ENCODE measurements at regions not wholly inside any gene's neighbourhood (a gene's known extent, or its start where the extent isn't known, plus 50 kb on each side); places are given as distances from the start of the nearest gene placed in this dataset.

DNA sequence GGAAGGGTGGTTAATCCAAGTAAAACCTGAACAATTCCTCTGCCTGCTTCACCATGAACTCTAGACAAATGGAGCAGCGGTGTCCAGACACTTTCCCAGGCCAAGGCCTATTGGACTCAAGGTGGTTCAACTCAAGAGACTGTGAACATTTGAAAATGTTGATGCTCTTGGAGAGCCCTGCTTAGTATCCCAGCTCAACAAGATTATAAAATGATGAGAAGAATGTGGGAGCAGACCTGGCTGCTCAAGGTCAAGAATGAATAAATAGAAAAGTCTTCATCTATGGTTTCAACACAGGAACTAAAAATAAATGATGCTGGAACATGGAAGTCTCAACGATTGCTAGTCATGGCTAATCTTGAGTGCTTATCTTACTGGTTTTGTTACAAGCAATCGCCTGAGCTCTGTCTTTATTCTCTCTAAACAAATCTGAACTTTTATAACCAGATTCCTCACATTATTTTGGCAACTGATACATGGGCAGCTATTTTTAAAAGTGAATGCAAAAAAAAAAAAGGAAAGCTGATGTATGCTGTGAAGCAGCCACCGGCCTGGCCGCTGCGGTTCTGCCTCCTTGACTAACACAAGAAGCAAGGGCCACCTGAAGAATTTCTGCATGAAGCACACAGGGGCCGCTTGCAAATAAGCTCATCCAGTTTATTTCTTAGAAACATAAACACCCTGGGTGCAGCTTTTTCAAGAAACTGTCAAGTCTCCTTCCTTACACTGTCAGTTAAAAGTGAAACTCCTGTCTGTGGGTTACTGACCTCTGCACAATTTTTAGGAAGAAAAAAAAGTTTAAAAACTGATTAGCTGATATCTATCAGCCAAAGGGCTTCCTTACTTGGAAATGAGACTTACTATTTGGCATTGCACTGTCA lies 120.1 kb upstream of the ARHGEF3 start:
- no peak for DNase-seq

DNA sequence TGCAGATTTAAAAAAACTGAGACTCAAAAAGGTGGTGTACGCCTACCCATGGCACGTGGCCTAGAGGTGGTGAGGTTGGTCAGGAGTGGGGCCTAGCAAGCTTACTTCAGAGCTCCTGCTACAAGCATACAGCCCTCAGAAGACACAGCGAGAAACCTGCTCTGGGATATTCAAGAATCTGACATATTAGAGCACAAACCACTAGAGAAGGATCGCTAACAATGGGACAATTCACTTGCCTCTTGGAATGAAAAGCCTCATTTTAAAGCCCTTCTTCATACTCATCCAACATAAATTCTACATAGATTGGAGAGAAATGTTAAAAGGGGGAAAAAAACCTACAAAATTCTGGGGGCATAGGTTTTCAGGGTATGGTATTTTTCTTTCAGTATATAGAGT lies 118.0 kb upstream of the ARHGEF3 start:
- no peak for DNase-seq

DNA sequence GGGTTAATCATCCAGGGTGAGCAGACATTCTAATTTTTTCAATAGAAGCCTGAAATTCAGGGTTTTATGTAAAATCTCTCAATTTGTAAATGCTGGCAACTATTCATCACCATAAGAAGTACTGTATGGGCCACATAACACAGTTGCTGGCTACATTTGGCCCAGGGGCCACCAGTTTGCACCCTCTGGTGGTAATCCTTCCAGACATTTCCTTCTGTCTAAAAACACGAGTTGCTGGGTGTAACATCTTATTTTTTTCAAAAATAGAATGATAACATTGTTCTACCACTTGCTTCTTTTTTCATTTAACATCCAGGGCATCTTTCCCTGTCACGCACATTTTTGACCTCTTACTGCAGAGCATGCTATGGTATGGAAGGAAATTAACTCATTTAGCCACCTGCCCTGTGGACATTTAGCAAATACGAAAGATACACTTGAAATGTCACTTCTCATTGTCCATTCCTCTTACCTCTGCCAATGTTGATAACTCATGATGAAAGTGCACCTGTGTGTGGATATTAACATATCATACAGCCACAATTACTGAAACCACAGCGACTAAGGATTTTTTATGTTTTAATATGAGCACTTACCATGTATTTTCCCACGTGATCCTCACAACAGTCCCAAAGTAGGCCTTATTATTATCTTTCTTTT lies 117.5 kb upstream of the ARHGEF3 start:
- DNase-seq = no peak

DNA sequence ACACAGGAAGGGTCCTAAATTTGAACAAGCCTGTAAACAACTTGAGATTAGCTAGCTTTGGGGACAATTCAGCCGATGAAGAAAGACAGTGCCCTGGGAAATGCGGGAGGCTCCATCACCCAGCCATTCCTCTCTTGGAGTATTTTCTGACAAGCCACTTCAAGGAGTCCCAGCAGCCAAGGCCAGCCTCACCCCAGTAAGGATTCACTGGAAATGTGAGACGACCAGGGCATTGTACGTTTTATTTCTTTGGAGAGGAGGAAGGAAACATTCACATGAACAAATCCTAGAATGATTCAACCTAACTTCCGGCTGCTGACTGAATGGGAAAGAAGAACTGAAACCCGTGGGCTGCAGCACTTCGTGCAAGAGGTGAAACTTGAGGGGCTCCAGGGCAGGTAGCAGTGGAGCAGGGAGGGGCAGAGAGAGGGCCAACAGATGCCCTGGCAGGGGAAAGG lies 116.4 kb upstream of the ARHGEF3 start:
- DNase-seq = peak; percentile 73

DNA sequence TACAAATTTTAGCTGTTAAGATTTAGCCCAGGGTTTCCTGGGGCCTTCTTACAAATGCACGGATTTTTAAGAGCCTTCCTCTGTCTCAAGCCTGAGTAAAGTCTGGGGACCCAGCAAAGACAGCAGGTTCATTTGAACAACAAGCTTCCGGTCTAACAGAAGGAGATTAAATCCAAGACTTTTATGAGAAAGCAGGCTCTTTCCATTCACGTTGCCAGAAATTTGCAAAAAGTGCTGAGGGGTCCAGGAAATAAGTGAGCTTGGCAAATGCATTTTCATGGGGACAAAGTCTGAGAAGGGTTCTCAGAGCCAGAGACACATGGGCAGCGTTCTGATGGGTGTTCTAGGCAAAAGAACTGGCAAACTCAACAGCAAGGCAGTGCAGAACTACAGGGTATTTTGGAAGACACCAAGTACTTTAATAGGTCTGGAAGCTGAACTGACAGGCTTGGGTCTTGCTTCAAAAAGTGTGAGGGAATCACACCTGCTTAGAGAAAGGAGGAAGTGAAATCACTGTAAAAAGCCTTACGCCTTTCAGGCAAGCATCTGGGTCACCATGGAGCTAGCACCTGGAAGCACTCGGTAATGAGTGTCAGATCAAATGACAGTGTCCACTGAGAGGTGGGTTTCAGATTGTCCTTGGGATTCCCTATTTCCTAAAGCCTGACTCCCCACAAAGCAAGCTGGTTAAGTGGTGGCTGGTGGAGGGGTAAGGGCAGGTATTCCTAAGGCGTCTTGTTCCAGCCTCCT lies 115.8 kb upstream of the ARHGEF3 start:
- DNase-seq = no peak

DNA sequence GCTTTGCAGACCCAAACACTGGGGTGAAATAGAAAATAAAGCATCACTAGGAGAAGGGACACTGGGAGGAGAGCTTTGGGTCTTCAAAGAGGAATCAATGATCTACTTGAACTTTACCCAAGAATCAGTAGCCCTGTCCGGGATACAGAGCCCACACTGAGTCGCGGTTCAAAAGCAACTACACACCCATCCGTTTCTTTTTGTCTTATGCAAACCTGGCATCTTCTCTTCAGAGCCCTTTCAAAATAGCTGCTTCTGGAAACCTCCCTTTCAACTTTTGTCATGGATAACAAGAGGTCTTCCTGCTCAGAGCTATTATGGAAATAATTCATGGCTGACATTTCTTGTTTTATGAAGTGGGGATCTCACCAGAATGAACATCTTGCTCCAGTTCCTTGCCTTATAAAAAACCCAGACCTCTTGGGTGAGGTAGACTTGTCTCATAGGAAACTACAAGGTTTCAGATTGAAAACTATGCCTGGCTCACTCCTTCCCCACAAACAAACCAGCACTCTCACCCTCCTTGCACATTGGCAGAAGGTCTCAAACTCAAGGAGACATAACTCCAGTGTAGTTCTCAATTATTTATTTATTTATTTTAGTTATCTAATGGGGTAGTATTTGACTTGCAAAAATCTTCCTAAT lies 115.1 kb upstream of the ARHGEF3 start:
- peak; percentile 27 for DNase-seq

DNA sequence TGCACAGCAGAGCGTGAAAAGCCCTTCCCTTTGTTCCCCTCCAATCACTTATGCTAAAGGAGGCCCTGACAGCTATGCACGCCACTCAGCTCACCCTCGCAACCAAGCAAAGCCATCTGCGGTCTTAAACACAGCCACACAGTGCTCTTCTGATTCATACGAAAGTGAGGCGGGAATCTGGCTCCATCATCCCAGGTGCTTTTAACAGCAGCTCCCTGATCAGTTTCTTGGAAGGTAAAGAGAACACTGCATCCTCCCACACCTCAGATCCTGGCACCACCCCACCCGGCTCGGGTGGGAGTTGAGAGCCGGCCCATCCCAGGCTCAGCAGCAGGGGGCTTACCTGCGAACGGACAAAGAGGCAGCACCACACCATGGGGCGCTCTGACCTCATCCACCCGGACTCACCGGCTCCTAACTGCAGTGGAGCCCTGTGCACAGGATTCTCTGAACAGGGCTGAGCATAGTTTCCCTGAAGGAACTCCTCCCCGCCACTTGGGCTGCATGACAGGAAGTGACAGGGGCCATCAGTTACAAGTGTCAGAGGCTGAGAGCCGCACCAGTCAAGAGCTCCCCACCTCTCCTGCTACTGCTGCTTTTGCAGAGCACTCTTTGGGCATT lies 114.3 kb upstream of the ARHGEF3 start:
- DNase-seq = peak; percentile 84

DNA sequence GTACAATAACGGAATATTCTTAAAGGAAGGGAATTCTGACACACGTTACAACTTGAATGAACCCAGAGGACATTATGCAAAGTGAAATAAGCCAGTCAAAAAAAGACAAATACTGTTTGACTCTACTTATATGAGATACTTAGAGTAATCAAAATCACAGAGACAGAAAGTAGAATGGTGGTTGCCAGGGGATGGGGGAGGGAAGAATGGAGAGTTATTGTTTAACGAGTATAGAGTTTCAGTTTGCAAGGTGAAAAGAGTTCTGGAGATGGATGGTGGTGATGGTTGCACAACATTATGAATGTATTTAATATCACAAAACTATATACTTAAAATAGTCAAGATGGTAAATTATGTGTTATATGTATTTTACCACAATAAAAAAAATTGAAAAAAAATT lies 112.9 kb upstream of the ARHGEF3 start:
- no peak for DNase-seq

DNA sequence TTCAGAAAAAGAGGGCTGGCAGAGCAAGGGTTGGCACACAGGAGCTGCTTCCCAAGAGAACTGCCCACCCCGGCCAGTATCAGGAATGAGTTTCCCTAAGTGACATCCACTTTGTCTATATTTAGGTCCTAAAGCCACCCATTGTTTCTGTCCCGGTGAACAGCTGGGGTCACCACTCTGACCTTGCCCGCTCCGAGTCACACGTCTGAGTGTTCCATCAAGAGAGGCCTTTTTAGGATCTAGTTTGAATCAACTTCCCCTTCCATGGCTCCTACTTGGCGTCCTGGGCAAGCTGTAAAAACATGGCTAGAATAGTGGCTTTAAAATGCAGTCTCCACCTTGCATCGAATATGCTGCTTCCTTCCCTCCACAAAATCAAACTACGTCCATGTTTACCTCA lies 109.6 kb upstream of the ARHGEF3 start:
- no peak for DNase-seq

DNA sequence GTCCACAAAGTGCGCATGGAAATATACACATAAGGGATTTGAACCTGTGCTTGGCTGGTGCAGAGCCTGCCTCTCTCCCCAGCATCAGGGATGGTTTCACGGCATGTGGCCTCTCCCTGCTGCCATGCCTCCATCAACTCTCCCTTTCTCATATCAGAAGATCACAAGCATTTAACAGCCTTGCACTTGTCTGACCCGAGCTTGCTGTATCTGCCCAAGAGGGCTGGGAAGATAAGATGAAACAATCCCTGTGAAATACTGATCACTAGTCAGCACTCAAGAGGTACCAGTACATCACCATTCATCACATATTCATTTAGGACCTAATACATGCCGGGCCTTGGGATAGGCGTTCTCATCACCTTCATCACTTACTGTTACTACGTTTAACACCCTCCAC lies 107.6 kb upstream of the ARHGEF3 start:
- no peak for DNase-seq

DNA sequence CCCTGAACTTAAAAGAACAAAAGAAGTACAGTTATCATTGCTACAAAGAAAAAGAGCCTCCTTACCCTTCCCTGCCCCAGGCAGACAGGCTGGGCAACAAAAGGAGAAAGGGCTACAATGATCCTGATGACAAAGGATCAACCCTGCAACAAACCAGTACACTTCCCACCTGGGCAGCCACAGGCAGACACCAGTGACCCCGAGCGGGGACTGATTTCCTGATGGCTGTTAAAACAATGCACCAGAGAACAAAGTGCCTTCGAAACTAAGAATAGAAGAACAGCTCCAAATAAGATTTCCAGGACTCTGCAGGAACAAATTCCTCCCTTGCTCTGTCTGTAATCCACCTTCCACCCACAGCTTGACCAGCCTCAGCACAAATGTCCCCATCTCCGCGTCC lies 106.3 kb upstream of the ARHGEF3 start:
- DNase-seq = no peak

DNA sequence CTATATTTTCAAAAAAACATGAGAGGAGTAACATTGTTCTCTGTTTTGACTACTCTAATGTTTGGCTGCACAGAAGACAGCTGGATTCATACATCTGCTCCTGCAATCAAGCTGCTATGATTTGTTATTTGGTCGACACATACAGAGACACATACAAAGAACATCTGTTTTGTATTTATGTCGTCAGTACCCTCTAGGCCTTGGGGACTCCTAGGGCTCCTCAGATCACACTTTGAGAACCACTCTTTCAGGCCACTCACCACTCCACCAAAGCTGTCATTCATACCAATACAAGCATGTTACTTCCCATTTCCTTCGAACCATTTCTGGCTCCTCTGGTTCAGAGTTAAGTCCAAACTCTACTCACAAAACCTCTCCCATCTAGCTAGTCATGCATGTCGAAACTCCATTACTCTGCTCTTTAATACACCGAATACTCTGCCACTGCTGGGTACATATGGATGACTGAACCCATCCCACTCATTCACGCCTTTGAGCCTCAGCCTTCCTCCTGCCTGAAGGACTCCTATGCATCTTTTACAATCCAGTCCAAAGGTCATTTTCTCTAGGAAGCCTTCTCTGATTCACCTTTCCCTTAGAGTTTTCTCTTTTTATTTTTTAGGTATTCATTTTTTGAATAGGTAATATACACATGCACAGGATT lies 102.9 kb upstream of the ARHGEF3 start:
- no peak for DNase-seq

DNA sequence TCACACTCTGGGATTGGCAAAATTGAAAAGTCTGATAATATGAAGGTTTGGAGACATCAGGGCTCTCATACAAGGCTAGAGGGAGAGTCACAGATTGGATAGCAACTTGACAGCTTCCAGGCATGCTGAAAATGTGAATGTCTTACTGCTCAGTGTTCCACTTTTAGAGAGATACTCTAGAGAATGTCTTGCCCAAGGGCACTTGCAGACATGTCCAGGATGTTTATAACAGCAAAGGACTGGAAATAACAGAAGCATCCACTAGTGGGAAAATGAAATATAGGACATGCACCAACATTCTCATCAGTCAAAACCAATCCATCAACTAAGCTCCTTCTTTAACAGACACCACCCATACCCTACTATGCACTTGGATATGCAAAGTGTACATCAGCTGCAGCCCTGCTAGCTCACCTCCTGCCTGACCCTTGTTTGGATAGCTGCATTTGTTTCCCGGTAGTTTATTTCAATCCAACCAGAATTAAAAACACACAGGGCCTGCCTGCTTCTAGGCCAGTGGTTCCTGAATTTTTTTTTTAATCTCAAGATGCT lies 101.6 kb upstream of the ARHGEF3 start:
- DNase-seq = no peak

DNA sequence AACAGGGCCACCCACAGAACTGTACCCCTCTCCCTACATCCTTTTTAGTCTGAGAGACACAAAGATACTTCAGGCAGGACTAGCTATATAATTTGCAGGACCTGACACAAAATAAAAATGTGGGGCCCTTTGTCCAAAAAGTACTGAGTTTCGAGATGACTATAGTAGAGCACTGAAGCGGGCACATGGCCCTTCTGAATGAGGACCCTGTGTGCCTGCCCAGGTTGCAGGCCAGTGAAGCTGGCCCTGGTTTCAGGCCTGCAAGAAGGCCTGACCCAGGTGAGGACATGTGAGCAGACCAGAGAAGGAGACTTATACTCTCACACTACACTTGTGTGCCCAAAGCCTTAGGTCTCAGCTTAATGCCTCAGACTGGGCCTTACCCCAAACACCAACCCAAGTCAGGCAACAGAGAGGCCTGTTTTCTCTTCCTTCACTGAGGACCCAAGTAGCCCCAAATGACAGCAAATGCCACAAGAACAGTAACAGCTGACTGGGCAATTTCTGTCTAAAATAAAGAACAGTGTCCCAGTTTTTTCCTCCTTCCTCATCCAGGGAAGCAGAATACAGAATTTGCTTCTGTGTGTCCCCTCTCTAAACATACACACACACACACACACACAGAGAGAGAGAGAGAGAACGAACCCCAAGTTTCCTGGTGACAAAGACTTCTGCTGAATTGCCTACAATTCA lies 100.9 kb upstream of the ARHGEF3 start:
- no peak for DNase-seq

DNA sequence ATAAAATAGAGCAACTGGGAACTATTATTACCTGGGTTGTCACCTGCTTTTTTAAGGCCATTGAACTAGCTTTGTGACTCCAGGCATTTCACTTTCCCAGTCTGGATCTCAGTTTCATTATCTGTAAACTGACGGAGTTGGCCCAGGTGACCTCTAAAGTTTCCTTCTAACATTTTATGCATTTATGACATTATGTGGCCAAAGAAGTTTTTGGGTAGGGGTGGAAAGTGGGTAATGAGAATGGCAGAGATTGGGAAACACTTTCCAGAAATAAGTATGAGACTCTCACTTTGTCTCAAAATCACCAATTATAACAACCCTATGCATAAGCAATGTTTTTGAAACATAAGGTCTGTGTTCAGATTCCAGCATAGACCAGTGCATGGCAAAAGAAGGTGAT lies 99.1 kb upstream of the ARHGEF3 start:
- no peak for DNase-seq

DNA sequence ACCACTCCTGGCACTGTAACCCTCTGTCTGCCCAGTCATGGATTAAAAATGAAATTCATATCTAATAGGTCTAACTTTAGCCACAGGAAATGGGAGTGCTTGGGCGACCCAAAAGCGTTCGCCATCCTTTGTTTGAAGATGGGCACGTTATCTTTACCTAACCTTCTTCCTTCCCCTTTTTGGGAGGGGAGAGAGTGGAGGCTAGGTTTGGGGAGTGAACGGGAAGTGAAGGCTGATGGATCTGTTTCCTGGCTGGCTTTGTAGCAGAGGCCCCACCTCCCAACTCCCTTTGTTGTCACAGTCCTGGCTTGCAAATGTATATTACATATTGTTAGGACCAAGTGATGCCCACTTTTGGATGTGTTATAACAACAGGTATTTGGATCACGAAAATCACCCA lies 98.1 kb upstream of the ARHGEF3 start:
- DNase-seq = no peak

DNA sequence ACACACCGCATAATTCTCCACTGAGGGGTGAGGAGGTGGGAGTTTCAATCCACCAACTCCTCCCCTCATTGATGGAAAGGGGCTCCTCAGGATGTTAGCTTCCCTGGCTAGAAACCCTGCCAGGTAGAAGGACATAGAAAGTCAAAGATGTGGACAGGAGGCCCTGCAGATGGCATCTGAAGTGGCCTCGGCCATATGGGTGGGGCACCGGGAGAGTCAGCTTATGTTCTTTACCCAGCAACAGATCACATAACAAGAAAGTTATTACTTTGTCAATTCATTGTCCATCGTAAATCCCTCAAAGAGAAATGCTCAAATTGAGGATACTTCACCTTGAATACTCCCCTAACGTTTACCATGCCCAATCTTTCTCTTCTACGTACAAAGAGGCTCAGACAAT lies 97.3 kb upstream of the ARHGEF3 start:
- DNase-seq = no peak

DNA sequence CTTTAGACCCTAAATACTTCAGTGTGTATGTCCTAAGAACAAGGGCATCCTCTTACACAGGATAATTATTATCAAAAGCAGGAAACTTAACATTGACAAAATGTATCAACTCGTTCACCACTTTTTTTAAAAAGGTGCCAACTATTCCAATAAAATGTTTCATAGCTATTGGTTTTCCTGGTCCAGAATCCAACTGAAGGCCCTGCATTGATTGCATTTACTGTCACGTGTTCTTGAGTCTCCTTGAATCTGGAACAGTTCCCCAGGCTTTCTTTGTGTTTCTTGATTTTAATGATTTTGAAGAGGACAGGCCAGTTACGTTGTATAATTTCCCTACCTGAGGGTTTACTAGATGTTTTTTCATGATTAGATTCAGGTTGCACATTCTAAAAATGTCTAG lies 94.6 kb upstream of the ARHGEF3 start:
- no peak for DNase-seq

DNA sequence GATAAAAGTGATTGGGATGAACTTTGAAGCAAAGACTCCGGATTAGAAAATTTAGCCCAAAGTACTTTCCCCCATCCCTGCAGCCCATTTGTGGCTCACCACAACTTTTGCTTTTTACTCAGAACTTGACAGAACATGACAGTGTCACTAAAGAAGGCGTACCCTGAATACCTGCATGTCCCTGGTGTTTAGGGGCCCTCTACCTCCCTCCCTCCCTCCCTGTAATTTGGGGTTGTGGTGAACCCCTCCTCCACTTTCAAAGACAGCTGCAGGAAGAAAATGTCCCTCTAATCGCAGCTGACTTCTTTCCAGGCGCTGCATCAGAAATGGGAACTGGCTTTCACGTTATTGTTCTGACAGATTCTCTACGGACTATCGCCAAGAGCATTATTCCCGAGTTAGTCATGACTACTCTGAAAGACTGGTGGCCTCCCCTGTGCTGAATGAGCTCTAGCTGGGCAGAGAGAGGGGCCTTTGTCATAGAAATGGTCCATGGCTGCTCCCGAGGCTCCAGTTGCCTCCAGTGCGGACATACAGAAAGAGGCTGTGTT lies 93.2 kb upstream of the ARHGEF3 start:
- peak; percentile 48 for DNase-seq

DNA sequence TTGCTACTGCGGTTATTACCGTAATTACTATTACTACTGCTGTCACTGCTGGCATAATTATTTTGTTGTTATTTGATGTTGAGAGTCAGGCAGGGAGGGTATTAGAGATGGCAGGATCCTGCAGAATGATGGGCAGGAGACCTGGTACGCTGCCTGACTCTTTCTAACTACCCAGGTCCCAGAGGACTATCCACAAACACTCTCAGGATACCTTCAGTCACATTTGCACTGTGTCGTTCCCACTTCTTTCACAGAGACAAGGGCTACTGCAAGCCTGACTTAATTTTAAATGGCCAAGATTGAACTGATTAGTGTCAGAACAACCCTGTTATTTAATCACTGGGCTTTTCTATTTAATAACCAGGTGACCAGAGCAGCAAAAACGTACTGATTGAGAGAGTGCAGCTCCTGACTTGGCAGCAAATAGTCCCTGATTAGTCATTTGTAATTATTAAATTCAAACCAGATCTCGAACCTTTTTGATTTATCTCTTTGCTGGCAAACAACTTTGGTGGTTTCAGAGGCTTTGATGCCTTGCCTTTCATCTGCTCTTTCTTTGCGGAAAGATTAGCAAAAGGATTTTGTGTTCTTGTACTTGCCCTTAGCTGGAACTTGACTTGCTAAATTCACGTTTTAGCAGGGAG lies 88.8 kb upstream of the ARHGEF3 start:
- DNase-seq = no peak
